GM10266 (cell line): ENCODE measurements at regions not wholly inside any gene's neighbourhood (a gene's known extent, or its start where the extent isn't known, plus 50 kb on each side); places are given as distances from the start of the nearest gene placed in this dataset.

Experiments used
- DNase-seq: peaks from one replicate; pipeline ENCODE4 v3.0.0; 2012; ENCODE audit errors: extremely low spot score
- CTCF ChIP-seq: IDR thresholded peaks from 2 replicates; pipeline ENCODE4 v1.5.1; 2012; ENCODE audit warnings: mild to moderate bottlenecking, low read depth; ENCODE audit not compliant: control insufficient read depth, insufficient read depth; ENCODE audit errors: missing control alignments

DNA sequence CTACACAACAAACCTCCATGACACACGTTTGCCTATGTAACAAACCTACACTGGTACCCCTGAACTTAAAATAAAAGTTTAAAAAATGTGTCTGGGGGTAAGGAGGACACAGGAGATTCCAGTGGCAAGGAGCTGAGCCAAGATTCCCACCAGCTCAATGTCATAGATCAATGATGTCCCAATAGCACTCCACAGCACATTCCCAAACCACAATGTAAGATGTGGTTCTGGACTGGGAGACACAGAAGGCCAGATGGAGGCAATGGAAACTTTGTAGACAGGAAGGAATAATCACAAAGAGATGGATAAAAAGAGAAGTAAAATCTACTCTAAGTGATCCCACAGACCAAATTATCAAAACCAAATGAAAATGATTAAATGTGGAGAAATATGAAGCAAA lies 312.4 kb upstream of the SOX11 start:
- no peak for DNase-seq
- no peak for TF ChIP-seq CTCF

DNA sequence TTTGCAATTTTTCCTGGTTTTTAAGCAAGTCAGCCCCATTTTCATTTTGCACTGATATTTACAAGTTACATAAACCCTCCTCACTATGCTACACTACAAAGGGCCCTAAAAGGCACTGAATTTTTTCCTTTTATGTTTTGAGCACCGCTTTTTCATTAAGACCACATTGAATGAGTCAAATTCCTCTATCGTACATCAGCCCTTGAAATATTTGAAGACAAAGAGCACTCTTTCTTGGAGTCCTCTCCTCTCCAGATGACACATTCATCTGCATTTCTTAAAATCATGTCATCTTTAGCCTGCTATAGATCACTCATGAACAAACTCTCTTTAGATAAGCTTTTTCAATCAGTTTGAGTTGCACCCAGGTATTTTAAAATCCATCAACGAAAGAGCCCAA lies 306.6 kb upstream of the SOX11 start:
- DNase-seq, result no peak

DNA sequence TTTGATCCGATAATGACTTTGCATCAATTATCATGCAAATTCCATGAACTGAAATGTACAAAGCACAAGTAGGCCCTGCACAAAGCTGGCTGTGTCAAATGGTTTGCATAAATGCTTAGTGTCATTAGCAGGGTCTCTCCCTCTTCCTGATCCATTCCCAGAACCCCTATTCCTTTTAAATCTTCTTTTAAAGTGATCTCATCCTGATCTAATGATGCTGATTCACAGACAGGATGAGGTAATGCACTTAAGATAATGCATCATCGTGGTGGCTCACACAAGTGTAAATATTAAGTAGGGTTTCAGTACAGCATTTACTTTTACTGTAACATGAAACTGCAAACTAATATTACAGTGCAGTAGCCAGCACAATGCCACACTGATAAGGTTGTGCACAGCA lies 304.8 kb upstream of the SOX11 start:
- no peak for TF ChIP-seq CTCF
- DNase-seq, result no peak

More for the DNA sequence above, 306.6 kb upstream of the SOX11 start:
- no peak for TF ChIP-seq CTCF

- TF ChIP-seq CTCF, result no peak
- no peak for DNase-seq
Measured at GRCh38 chr2:5389740-5390139, 302.4 kb upstream of the SOX11 start.

- no peak for DNase-seq
- TF ChIP-seq CTCF, result no peak
Measured at GRCh38 chr2:5391362-5391761, 300.8 kb upstream of the SOX11 start.

DNA sequence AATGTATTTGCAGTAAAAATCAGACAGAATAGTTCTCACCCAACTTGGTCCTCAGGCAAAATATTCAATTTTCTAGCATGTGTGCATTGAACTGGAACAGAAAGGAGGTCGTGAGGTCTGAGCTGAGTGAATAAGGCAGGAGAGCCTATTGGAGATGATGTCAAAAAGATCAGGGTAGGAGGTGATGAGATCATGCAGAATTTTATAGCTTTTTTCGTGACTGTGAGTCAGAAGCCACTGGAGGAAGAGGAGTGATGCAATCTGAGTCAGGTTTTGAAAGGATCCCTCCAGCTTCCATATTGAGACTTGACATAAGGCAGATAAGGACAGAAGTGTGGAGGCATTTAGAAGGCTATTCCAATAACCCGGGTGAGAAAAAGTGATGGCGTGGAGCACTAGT lies 299.5 kb upstream of the SOX11 start:
- TF ChIP-seq CTCF, result no peak
- DNase-seq, result no peak

- TF ChIP-seq CTCF, result no peak
- no peak for DNase-seq
Measured at GRCh38 chr2:5393474-5393873, 298.7 kb upstream of the SOX11 start.

DNA sequence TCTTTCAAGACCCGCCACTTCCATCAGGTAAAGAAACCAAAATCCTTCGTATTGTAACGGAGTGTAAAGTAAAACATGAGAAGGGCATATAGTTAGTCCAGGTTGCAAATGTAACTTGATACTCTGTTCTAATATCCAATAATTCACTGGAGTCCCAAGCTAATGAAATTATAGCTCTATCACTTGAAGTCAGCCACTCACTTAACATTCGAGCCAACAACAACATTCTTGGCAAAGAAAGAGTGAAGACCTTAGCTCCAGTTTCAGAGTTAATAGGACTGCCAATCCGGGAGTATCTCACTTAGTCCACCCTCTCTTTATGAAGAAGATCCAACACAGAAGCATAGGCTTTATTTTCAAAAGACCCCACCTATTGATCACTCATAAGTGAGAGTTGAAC lies 298.0 kb upstream of the SOX11 start:
- no peak for TF ChIP-seq CTCF
- no peak for DNase-seq
